NCI-H146 treated with DMSO at 0.1 percent for 48 hours (cell line): ENCODE measurements at regions not wholly inside any gene's neighbourhood (a gene's known extent, or its start where the extent isn't known, plus 50 kb on each side); places are given as distances from the start of the nearest gene placed in this dataset.
"Not testable (repeated sequence)": the region's sequence is repeated elsewhere in the genome, so short reads cannot be mapped to it uniquely, and the experiment has no call there.

Experiments used
- DNase-seq: peaks from one replicate; lab custom pipeline; 2025; ENCODE audit not compliant: unreplicated experiment; lab: John Stamatoyannopoulos, UW

- no peak for DNase-seq
Observed at GRCh38 chr14:28284546-28285300, 481.9 kb upstream of the FOXG1 start.

- no peak for DNase-seq
Observed at GRCh38 chr14:28294834-28295440, 471.6 kb upstream of the FOXG1 start.

GRCh38 chr14:28297559-28297958 is 469.0 kb upstream of the FOXG1 start:
- no peak for DNase-seq

GRCh38 chr14:28298156-28298555 is 468.4 kb upstream of the FOXG1 start:
- no peak for DNase-seq

- no peak for DNase-seq
Observed at GRCh38 chr14:28299227-28299626, 467.4 kb upstream of the FOXG1 start.

- no peak for DNase-seq
Observed at GRCh38 chr14:28300356-28300755, 466.2 kb upstream of the FOXG1 start.

GRCh38 chr14:28301179-28301578 is 465.4 kb upstream of the FOXG1 start:
- no peak for DNase-seq

GRCh38 chr14:28303248-28303647 is 463.3 kb upstream of the FOXG1 start:
- peak; percentile 69 for DNase-seq

GRCh38 chr14:28305938-28306337 is 460.6 kb upstream of the FOXG1 start:
- DNase-seq: no peak

- DNase-seq: no peak
Observed at GRCh38 chr14:28307506-28307905, 459.1 kb upstream of the FOXG1 start.

- no peak for DNase-seq
Observed at GRCh38 chr14:28308734-28309133, 457.9 kb upstream of the FOXG1 start.

- not testable (repeated sequence) for DNase-seq
Observed at GRCh38 chr14:28317890-28318675, 448.5 kb upstream of the FOXG1 start.

- no peak for DNase-seq
Observed at GRCh38 chr14:28321475-28322244, 444.9 kb upstream of the FOXG1 start.

GRCh38 chr14:28323366-28323765 is 443.2 kb upstream of the FOXG1 start:
- no peak for DNase-seq

- DNase-seq: no peak
Observed at GRCh38 chr14:28323951-28324741, 442.4 kb upstream of the FOXG1 start.

- DNase-seq: peak; percentile 76
Observed at GRCh38 chr14:28340816-28341215, 425.8 kb upstream of the FOXG1 start.

GRCh38 chr14:28344381-28344780 is 422.2 kb upstream of the FOXG1 start:
- no peak for DNase-seq

- no peak for DNase-seq
Observed at GRCh38 chr14:28348797-28349196, 417.8 kb upstream of the FOXG1 start.

- DNase-seq: no peak
Observed at GRCh38 chr14:28356819-28357218, 409.8 kb upstream of the FOXG1 start.

- DNase-seq: no peak
Observed at GRCh38 chr14:28361486-28361885, 405.1 kb upstream of the FOXG1 start.
